Activated B cell treated with CpG ODN at 0.5 μM for 24 hours (primary cell): ENCODE measurements at regions not wholly inside any gene's neighbourhood (a gene's known extent, or its start where the extent isn't known, plus 50 kb on each side); places are given as distances from the start of the nearest gene placed in this dataset.

Source experiments
- ATAC-seq: fragments of 200-7000 bp; cut with Tn5 transposase; one replicate; pipeline ENCODE4 v1.10.0; 2021; ENCODE audit warnings: low read depth, mild to moderate bottlenecking, moderate library complexity
- CTCF ChIA-PET: fragments of 350-600 bp; sonication (Branson Sonifier 250); formaldehyde crosslinking; loops from one replicate; lab custom pipeline; 2021; ENCODE audit warnings: antibody characterized with exemption; lab: Charles Lee
- POLR2A ChIA-PET: fragments of 350-600 bp; sonication (Branson Sonifier 250); formaldehyde crosslinking; loops from one replicate; lab custom pipeline; 2021; ENCODE audit warnings: antibody characterized with exemption; lab: Charles Lee
- DNase-seq: peaks from one replicate; pipeline ENCODE4 v3.0.0; 2022
- H3K27ac Mint-ChIP-seq: one replicate; pipeline ENCODE4 v1.8.0; 2020; ENCODE audit warnings: mixed read lengths
- H3K27me3 Mint-ChIP-seq: one replicate; pipeline ENCODE4 v1.8.0; 2021; ENCODE audit warnings: mixed read lengths
- H3K36me3 Mint-ChIP-seq: one replicate; pipeline ENCODE4 v1.8.0; 2021; ENCODE audit warnings: low read depth, mixed read lengths
- H3K4me1 Mint-ChIP-seq: one replicate; pipeline ENCODE4 v1.8.0; 2021; ENCODE audit warnings: mixed read lengths
- H3K4me3 Mint-ChIP-seq: one replicate; pipeline ENCODE4 v1.8.0; 2020; ENCODE audit warnings: mild to moderate bottlenecking, mixed read lengths
- H3K9me3 Mint-ChIP-seq: one replicate; pipeline ENCODE4 v1.8.0; 2020; ENCODE audit warnings: mixed read lengths
- intact Hi-C: fragments of 100-400 bp; cut with micrococcal nuclease; formaldehyde crosslinking; loops from one replicate; pipeline ENCODE4 v1.15.1; 2024
- TF ChIP-seq, protein P1 (sequence below): fragments of 200-600 bp; IDR thresholded peaks from one replicate; pipeline ENCODE4 v1.8.0; 2022; ENCODE audit warnings: antibody characterized with exemption, mild to moderate bottlenecking

DNA sequence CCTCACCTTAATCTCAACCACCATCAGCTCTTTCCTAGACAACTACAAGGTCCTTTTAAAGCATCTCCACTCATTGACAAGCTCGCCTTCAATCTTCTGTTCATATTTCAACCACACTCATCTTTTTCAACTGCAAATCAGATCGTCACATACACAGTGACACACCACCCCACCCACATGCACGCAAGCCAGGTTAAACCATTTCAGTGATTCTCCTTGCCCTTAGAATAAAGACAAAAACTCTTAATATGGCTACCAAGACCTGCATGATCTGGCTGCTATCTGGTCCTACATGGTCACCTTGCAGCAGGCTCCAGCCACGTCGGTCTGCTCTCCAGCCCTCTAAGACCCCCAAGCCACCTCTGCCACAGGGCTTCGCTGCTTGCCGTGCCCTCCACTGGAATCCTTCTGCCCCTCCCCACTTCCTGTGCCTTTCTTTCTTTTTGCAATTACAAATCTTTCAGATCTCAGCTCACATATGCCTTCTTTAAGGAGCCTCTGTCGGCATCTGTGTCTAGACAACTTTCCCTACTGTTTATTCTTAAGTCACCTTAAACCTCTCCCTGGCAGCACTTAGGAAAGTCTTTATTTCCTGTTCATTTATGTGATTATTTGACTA is 507.3 kb upstream of the ARID1B start:
- intact Hi-C loops, result no loop called here
- no peak overlapping the region for H3K4me3 Mint-ChIP-seq
- ChIA-PET CTCF (no interaction called here), POLR2A (interaction anchor here (0.6 kb wide), 1 partner anchor 23 kb away, joined by 3 read pairs; no protein-coding TSS in a partner anchor)
- H3K4me1 Mint-ChIP-seq, result peaks cover 13% of the 10 kb centered on the region
- no peaks in the 10 kb centered on the region for H3K27me3 Mint-ChIP-seq
- TF ChIP-seq, protein P1, sequence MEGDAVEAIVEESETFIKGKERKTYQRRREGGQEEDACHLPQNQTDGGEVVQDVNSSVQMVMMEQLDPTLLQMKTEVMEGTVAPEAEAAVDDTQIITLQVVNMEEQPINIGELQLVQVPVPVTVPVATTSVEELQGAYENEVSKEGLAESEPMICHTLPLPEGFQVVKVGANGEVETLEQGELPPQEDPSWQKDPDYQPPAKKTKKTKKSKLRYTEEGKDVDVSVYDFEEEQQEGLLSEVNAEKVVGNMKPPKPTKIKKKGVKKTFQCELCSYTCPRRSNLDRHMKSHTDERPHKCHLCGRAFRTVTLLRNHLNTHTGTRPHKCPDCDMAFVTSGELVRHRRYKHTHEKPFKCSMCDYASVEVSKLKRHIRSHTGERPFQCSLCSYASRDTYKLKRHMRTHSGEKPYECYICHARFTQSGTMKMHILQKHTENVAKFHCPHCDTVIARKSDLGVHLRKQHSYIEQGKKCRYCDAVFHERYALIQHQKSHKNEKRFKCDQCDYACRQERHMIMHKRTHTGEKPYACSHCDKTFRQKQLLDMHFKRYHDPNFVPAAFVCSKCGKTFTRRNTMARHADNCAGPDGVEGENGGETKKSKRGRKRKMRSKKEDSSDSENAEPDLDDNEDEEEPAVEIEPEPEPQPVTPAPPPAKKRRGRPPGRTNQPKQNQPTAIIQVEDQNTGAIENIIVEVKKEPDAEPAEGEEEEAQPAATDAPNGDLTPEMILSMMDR, result no peak
- H3K9me3 Mint-ChIP-seq, result no peaks in the 10 kb centered on the region
- no peak overlapping the region for H3K27ac Mint-ChIP-seq
- ATAC-seq (no peak), DNase-seq (no peak)
- peaks cover 7% of the 10 kb centered on the region for H3K36me3 Mint-ChIP-seq

DNA sequence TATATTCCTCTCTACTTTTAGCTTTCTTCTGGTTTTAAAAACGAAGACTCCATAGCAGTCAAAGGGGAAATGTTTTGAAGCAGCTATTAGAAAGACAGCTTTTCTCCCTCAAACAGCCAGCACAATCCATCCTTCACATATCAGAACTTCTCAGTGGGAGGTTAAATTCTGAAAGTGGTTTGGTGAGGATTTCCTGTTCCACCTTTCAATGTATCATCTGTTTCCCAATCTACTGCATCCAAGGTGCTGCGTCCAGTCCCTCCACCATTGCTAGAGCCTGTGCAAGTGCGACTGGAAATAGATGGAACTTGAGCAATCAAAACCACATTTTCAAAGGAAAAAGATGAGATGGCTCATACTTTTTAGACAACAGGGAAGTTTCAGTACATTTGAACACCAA is 508.3 kb upstream of the ARID1B start:
- Mint-ChIP-seq H3K36me3 (peaks cover 7% of the 10 kb centered on the region), H3K27ac (no peak overlapping the region), H3K27me3 (no peaks in the 10 kb centered on the region), H3K9me3 (no peaks in the 10 kb centered on the region), H3K4me3 (no peak overlapping the region), H3K4me1 (peaks cover 13% of the 10 kb centered on the region)
- intact Hi-C loops, result no loop called here
- ATAC-seq (no peak), DNase-seq (no peak)
- POLR2A ChIA-PET, result no interaction called here
- CTCF ChIA-PET, result no interaction called here
- TF ChIP-seq, protein P1, result no peak

DNA sequence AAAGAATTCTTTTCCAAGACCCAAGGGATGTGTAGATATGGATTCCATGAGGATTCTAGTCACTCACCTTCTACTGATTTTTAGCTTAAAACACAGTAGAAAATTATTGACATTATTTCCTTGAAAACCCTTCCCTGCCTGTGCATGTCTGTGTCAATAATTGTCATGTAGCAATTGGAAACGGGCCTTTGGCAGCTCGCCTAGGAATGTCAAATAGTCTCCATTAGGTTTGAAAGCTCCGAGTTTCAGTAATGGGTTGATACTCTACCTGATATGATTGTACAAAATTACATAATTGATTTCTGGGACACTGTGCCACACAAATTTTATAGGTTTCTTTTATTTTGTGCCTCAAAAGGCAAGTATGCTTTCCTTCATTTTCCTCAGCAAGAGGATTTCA is 515.2 kb upstream of the ARID1B start:
- CTCF ChIA-PET, result no interaction called here
- H3K4me1 Mint-ChIP-seq, result no peaks in the 10 kb centered on the region
- no peak overlapping the region for H3K27ac Mint-ChIP-seq
- TF ChIP-seq, protein P1, result no peak
- H3K4me3 Mint-ChIP-seq, result no peak overlapping the region
- H3K9me3 Mint-ChIP-seq, result no peaks in the 10 kb centered on the region
- peaks cover 7% of the 10 kb centered on the region for H3K36me3 Mint-ChIP-seq
- no peak for ATAC-seq
- intact Hi-C loops, result no loop called here
- no peak for DNase-seq
- H3K27me3 Mint-ChIP-seq, result no peaks in the 10 kb centered on the region
- POLR2A ChIA-PET, result no interaction called here

DNA sequence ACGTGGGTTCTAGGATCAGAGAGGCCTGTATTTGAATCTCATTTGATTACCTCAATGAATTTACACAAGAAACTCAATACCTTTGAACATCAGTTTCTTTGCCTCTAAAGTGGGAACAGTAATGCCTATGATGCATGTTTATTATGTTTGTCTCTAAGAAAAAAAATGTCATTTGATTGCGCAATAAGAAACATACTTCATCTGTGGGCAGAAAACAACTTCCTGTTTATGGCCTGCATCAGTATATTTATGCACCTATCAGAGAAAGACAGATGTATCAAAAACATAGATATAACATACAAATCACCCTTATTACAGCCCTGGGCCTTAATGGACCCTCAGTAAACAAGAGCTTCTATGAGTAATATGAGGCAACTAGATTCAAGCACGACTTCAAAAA is 516.4 kb upstream of the ARID1B start:
- no peak overlapping the region for H3K4me3 Mint-ChIP-seq
- DNase-seq (no peak), ATAC-seq (no peak)
- no peaks in the 10 kb centered on the region for H3K9me3 Mint-ChIP-seq
- intact Hi-C loops, result no loop called here
- H3K4me1 Mint-ChIP-seq, result peaks cover 6% of the 10 kb centered on the region
- ChIA-PET POLR2A (no interaction called here), CTCF (no interaction called here)
- H3K27ac Mint-ChIP-seq, result no peak overlapping the region
- H3K36me3 Mint-ChIP-seq, result peaks cover 3% of the 10 kb centered on the region
- H3K27me3 Mint-ChIP-seq, result no peaks in the 10 kb centered on the region
- TF ChIP-seq, protein P1, result no peak

DNA sequence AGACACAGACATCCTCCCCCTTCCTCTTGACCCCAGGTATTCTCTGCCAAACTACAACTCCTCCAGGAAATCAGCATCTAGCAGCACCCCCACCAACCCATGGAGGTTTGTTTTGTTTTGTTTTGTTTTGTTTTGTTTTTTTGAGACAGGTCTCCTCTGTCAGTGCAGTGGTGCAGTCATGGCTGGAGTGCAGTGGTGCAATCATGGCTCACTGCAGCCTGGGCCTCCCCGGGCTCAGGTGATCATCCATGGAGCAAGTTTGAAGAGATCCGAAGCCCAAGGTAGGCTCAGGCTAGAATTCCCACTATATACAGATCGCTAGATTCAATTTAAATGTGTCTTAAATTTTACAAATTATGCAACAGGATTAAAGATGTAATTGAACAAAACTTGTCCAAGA is 518.2 kb upstream of the ARID1B start:
- TF ChIP-seq, protein P1, result no peak
- intact Hi-C loops, result loop anchor here (2.0 kb wide), 1 partner anchor 20 kb away; no protein-coding TSS in a partner anchor
- CTCF ChIA-PET, result no interaction called here
- no peak for DNase-seq
- Mint-ChIP-seq H3K4me3 (no peak overlapping the region), H3K27ac (no peak overlapping the region), H3K27me3 (no peaks in the 10 kb centered on the region), H3K4me1 (peaks cover 9% of the 10 kb centered on the region), H3K36me3 (no peaks in the 10 kb centered on the region), H3K9me3 (no peaks in the 10 kb centered on the region)
- ATAC-seq, result no peak
- POLR2A ChIA-PET, result no interaction called here
